H9 (cell line): ENCODE measurements at regions not wholly inside any gene's neighbourhood (a gene's known extent, or its start where the extent isn't known, plus 50 kb on each side); places are given as distances from the start of the nearest gene placed in this dataset.

Source experiments
- DNase-seq: peaks from one replicate; pipeline ENCODE4 v3.0.0-alpha.2; 2017
- H2AFZ ChIP-seq: one replicate; pipeline ENCODE4 v1.6.1; 2013; ENCODE audit warnings: mild to moderate bottlenecking, low read length, control low read depth, moderate library complexity
- H2AK5ac ChIP-seq: 2 replicates; pipeline ENCODE4 v1.6.1; 2013; ENCODE audit warnings: low read length, control low read depth, mixed read lengths; ENCODE audit not compliant: insufficient read length
- H2BK120ac ChIP-seq: one replicate; pipeline ENCODE4 v1.6.1; 2013; ENCODE audit warnings: low read depth, mild to moderate bottlenecking, low read length, control low read depth, inconsistent platforms; ENCODE audit not compliant: poor library complexity, severe bottlenecking
- H2BK12ac ChIP-seq: 2 replicates; pipeline ENCODE4 v1.6.1; 2013; ENCODE audit warnings: low read length, control low read depth, mixed read lengths, low read depth; ENCODE audit not compliant: insufficient read length
- H2BK15ac ChIP-seq: 2 replicates; pipeline ENCODE4 v1.6.1; 2013; ENCODE audit warnings: low read depth, low read length, control low read depth
- H2BK20ac ChIP-seq: one replicate; pipeline ENCODE4 v1.6.1; 2013; ENCODE audit warnings: low read depth, mild to moderate bottlenecking, low read length, control low read depth, inconsistent platforms; ENCODE audit not compliant: poor library complexity, severe bottlenecking
- H2BK5ac ChIP-seq: 2 replicates; pipeline ENCODE4 v1.6.1; 2013; ENCODE audit warnings: low read length, control low read depth, mixed read lengths; ENCODE audit not compliant: insufficient read length
- H3K14ac ChIP-seq: 2 replicates; pipeline ENCODE4 v1.6.1; 2013; ENCODE audit warnings: low read length, control low read depth; ENCODE audit not compliant: insufficient read depth
- H3K18ac ChIP-seq: 2 replicates; pipeline ENCODE4 v1.6.1; 2013; ENCODE audit warnings: low read depth, mild to moderate bottlenecking, mixed read lengths, low read length, control low read depth; ENCODE audit not compliant: insufficient read length
- H3K23ac ChIP-seq: 2 replicates; pipeline ENCODE4 v1.6.1; 2013; ENCODE audit warnings: low read length, control low read depth, mixed read lengths, low read depth; ENCODE audit not compliant: insufficient read length
- H3K23me2 ChIP-seq: 2 replicates; pipeline ENCODE4 v1.6.1; 2013; ENCODE audit warnings: low read depth, mild to moderate bottlenecking, mixed read lengths, low read length, control low read depth; ENCODE audit not compliant: insufficient read length, poor library complexity, severe bottlenecking
- H3K27ac ChIP-seq: 2 replicates; pipeline ENCODE4 v1.5.1; 2013; ENCODE audit warnings: low read length, control low read depth, mixed read lengths, low read depth; ENCODE audit not compliant: insufficient read length
- H3K27me3 ChIP-seq: 2 replicates; pipeline ENCODE4 v1.6.1; 2013; ENCODE audit warnings: low read length, control low read depth, inconsistent platforms; ENCODE audit not compliant: insufficient read depth
- H3K4ac ChIP-seq: 2 replicates; pipeline ENCODE4 v1.6.1; 2013; ENCODE audit warnings: low read depth, mild to moderate bottlenecking, control low read depth, inconsistent platforms, low read length, moderate library complexity
- H3K4me1 ChIP-seq: 2 replicates; pipeline ENCODE4 v1.6.1; 2013; ENCODE audit warnings: low read length, control low read depth, inconsistent platforms; ENCODE audit not compliant: insufficient read depth
- H3K4me2 ChIP-seq: 2 replicates; pipeline ENCODE4 v1.6.1; 2013; ENCODE audit warnings: low read length, control low read depth, mixed read lengths; ENCODE audit not compliant: insufficient read length, insufficient read depth
- H3K56ac ChIP-seq: 2 replicates; pipeline ENCODE4 v1.6.1; 2013; ENCODE audit warnings: low read depth, mild to moderate bottlenecking, mixed read lengths, low read length, control low read depth; ENCODE audit not compliant: insufficient read length
- H3K79me1 ChIP-seq: 2 replicates; pipeline ENCODE4 v1.6.1; 2013; ENCODE audit warnings: low read depth, mild to moderate bottlenecking, moderate library complexity, low read length, control low read depth, inconsistent platforms; ENCODE audit not compliant: insufficient read depth, poor library complexity, severe bottlenecking
- H3K79me2 ChIP-seq: 2 replicates; pipeline ENCODE4 v1.6.1; 2013; ENCODE audit warnings: low read length, control low read depth, inconsistent platforms; ENCODE audit not compliant: insufficient read depth
- H3K9ac ChIP-seq: 2 replicates; pipeline ENCODE4 v1.6.1; 2013; ENCODE audit warnings: low read length, control low read depth, mixed read lengths; ENCODE audit not compliant: insufficient read length; ENCODE audit errors: extremely low read depth
- H3K9me3 ChIP-seq: one replicate; pipeline ENCODE4 v1.6.1; 2013; ENCODE audit warnings: low read depth, low read length, inconsistent platforms; ENCODE audit not compliant: control insufficient read depth
- H3T11ph ChIP-seq: one replicate; pipeline ENCODE4 v1.6.1; 2013; ENCODE audit warnings: mild to moderate bottlenecking, low read length, control low read depth, inconsistent platforms
- H4K20me1 ChIP-seq: one replicate; pipeline ENCODE4 v1.6.1; 2013; ENCODE audit not compliant: control insufficient read depth, insufficient read length, insufficient read depth
- H4K5ac ChIP-seq: 2 replicates; pipeline ENCODE4 v1.6.1; 2013; ENCODE audit warnings: low read depth, mild to moderate bottlenecking, mixed read lengths, low read length, control low read depth; ENCODE audit not compliant: insufficient read length
- H4K8ac ChIP-seq: replicated peaks from 2 replicates; pipeline ENCODE4 v1.6.1; 2013; ENCODE audit warnings: low read length, control low read depth, mixed read lengths, low read depth; ENCODE audit not compliant: insufficient read length
- H4K91ac ChIP-seq: 2 replicates; pipeline ENCODE4 v1.6.1; 2013; ENCODE audit warnings: low read depth, mild to moderate bottlenecking, moderate library complexity, mixed read lengths, low read length, control low read depth; ENCODE audit not compliant: insufficient read length
- H3K27ac Mint-ChIP-seq, 3 experiments: 2 replicates in 2 of 3; 3 replicates in 1 of 3; pipeline ENCODE4 v1.8.0; 2020 to 2021; ENCODE audit warnings: mixed read lengths in 3 of 3, mild to moderate bottlenecking in 1 of 3, moderate library complexity in 1 of 3
- H3K27me3 Mint-ChIP-seq: 2 replicates; pipeline ENCODE4 v1.8.0; 2021; ENCODE audit warnings: low read depth, mild to moderate bottlenecking, moderate library complexity, mixed read lengths
- H3K36me3 Mint-ChIP-seq, 3 experiments: 2 replicates in 2 of 3; 3 replicates in 1 of 3; pipeline ENCODE4 v1.8.0; 2020 to 2021; ENCODE audit warnings: low read depth in 3 of 3, mixed read lengths in 3 of 3; ENCODE audit not compliant: insufficient read depth in 1 of 3
- H3K4me1 Mint-ChIP-seq, 2 experiments: 2 replicates each; pipeline ENCODE4 v1.8.0; 2020; ENCODE audit warnings: mixed read lengths in 2 of 2
- H3K4me3 Mint-ChIP-seq, 2 experiments: 2 replicates in 1 of 2; 3 replicates in 1 of 2; pipeline ENCODE4 v1.8.0; 2020 to 2021; ENCODE audit warnings: mild to moderate bottlenecking in 2 of 2, mixed read lengths in 2 of 2, moderate library complexity in 1 of 2
- H3K9me3 Mint-ChIP-seq, 2 experiments: 2 replicates in 1 of 2; 3 replicates in 1 of 2; pipeline ENCODE4 v1.8.0; 2020; ENCODE audit warnings: mild to moderate bottlenecking in 2 of 2, mixed read lengths in 2 of 2, moderate library complexity in 1 of 2
- WGBS: extraction: QIAGEN DNeasy Blood & Tissue Kit; methylation state at CpG from one replicate; pipeline ENCODE4 v1.1.7; 2013; ENCODE audit warnings: missing lambda C conversion rate, low lambda C conversion rate, mixed read lengths; ENCODE audit not compliant: insufficient read length; ENCODE audit errors: extremely low coverage; 5-methylcytosine and 5-hydroxymethylcytosine counted together
- TF ChIP-seq, protein P1 (sequence below): fragments of 200-600 bp; sonication (generic); conservative IDR thresholded peaks from 3 replicates; pipeline ENCODE4 v1.8.0; 2021; ENCODE audit warnings: antibody characterized with exemption, mild to moderate bottlenecking

DNA sequence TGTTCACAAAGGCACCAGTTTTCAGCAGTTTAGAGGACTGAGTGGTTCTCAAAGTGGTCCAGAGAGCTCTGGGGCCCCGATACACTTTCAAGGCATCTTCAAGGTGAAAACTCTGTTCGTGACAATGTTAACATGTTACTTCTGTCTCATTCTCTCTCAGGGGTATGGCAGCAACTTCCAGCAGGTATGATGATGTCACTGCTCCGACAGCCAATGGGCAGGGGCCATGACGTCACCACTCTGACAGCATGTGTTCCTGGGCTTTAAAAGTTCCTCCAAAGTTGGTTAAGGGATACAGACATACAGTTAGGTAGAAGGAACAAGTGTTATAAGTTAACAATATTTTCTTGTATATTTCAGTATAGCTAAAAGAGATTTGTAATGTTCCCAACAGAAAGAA is 87.9 kb downstream of the KLF15 start:
- peaks cover 33 to 42% of the 10 kb centered on the region in 2 experiments for H3K4me1 Mint-ChIP-seq
- WGBS = no CpG with 5 or more reads among the region's 4 CpGs
- H2AFZ ChIP-seq = no peak overlapping the region
- no peak for DNase-seq
- peaks cover 15% of the 10 kb centered on the region for H3K27me3 Mint-ChIP-seq
- H4K5ac ChIP-seq = no peak overlapping the region
- H2BK15ac ChIP-seq = no peak overlapping the region
- TF ChIP-seq, protein P1, sequence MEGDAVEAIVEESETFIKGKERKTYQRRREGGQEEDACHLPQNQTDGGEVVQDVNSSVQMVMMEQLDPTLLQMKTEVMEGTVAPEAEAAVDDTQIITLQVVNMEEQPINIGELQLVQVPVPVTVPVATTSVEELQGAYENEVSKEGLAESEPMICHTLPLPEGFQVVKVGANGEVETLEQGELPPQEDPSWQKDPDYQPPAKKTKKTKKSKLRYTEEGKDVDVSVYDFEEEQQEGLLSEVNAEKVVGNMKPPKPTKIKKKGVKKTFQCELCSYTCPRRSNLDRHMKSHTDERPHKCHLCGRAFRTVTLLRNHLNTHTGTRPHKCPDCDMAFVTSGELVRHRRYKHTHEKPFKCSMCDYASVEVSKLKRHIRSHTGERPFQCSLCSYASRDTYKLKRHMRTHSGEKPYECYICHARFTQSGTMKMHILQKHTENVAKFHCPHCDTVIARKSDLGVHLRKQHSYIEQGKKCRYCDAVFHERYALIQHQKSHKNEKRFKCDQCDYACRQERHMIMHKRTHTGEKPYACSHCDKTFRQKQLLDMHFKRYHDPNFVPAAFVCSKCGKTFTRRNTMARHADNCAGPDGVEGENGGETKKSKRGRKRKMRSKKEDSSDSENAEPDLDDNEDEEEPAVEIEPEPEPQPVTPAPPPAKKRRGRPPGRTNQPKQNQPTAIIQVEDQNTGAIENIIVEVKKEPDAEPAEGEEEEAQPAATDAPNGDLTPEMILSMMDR = no peak
- H3K27me3 ChIP-seq = no peaks in the 10 kb centered on the region; the same call in 1 of the 2 replicates
- no peaks in the 10 kb centered on the region for H3K79me2 ChIP-seq
- H2BK5ac ChIP-seq = no peak overlapping the region
- no peaks in the 10 kb centered on the region for H3K9me3 Mint-ChIP-seq
- no peak overlapping the region for H3K4me3 Mint-ChIP-seq
- H3K56ac ChIP-seq = no peak overlapping the region
- no peaks in the 10 kb centered on the region for H3K36me3 Mint-ChIP-seq
- H3K27ac ChIP-seq = no peak overlapping the region
- H2BK120ac ChIP-seq = no peak overlapping the region
- no peak overlapping the region for H3K14ac ChIP-seq
- H2AK5ac ChIP-seq = no peak overlapping the region
- H2BK12ac ChIP-seq = no peak overlapping the region
- no peak overlapping the region for H4K8ac ChIP-seq
- no peaks in the 10 kb centered on the region for H3K9me3 ChIP-seq
- H3K4me2 ChIP-seq = no peak overlapping the region
- H3K23ac ChIP-seq = no peak overlapping the region
- H3K18ac ChIP-seq = no peak overlapping the region
- H3K4me1 ChIP-seq = peaks cover 3% of the 10 kb centered on the region; the same call in 1 of the 2 replicates
- H4K20me1 ChIP-seq = no peaks in the 10 kb centered on the region
- H3K23me2 ChIP-seq = peaks cover 6% of the 10 kb centered on the region
- no peak overlapping the region for H2BK20ac ChIP-seq
- no peak overlapping the region for H3K4ac ChIP-seq
- no peaks in the 10 kb centered on the region for H3K79me1 ChIP-seq
- H3K27ac Mint-ChIP-seq = peak overlapping the region in 1 of 3 experiments; percentile 60; a peak in 1 of 7 replicates
- H3K9ac ChIP-seq = no peak overlapping the region
- no peak overlapping the region for H4K91ac ChIP-seq
- no peak overlapping the region for H3T11ph ChIP-seq
